H1 (cell line): ENCODE measurements at regions not wholly inside any gene's neighbourhood (a gene's known extent, or its start where the extent isn't known, plus 50 kb on each side); places are given as distances from the start of the nearest gene placed in this dataset.

ENCODE experiments used
- CTCF ChIA-PET: fragments of 300-600 bp; sonication (Branson Sonifier 250); formaldehyde crosslinking; loops from one replicate; lab custom pipeline; 2021; ENCODE audit not compliant: partially characterized antibody; lab: Charles Lee
- POLR2A ChIA-PET: fragments of 300-600 bp; sonication (Branson Sonifier 250); formaldehyde crosslinking; loops from one replicate; lab custom pipeline; 2021; ENCODE audit warnings: inconsistent platforms; ENCODE audit not compliant: partially characterized antibody; lab: Charles Lee
- DNase-seq, 2 experiments: peaks; one replicate each; pipeline versions ENCODE4 v3.0.0 to v3.0.0-alpha.2; 2010 to 2022; ENCODE audit warnings: low spot score in 2 of 2, low read depth in 1 of 2, mixed read lengths in 1 of 2
- FAIRE-seq: peaks from 2 replicates; lab custom pipeline; 2011; peaks lifted over from hg19 to GRCh38; lab: Jason Lieb, UNC
- H2AFZ ChIP-seq: 2 replicates; pipeline ENCODE4 v1.8.1; 2012; ENCODE audit warnings: low read length, inconsistent platforms
- H2AK5ac ChIP-seq: 2 replicates; pipeline ENCODE4 v1.6.1; 2013; ENCODE audit warnings: low read depth, low read length
- H2BK120ac ChIP-seq: replicated peaks from 2 replicates; pipeline ENCODE3; 2013; ENCODE audit warnings: low read depth, low read length, inconsistent platforms
- H2BK12ac ChIP-seq: 2 replicates; pipeline ENCODE4 v1.6.1; 2013; ENCODE audit warnings: low read depth, low read length
- H2BK15ac ChIP-seq: 2 replicates; pipeline ENCODE4 v1.6.1; 2013; ENCODE audit warnings: low read length
- H2BK20ac ChIP-seq: 2 replicates; pipeline ENCODE4 v1.6.1; 2013; ENCODE audit warnings: low read length
- H2BK5ac ChIP-seq: 2 replicates; pipeline ENCODE4 v1.6.1; 2013; ENCODE audit warnings: low read depth, low read length
- H3K14ac ChIP-seq: 2 replicates; pipeline ENCODE4 v1.6.1; 2013; ENCODE audit warnings: inconsistent platforms; ENCODE audit not compliant: insufficient read length
- H3K18ac ChIP-seq: 2 replicates; pipeline ENCODE4 v1.6.1; 2013; ENCODE audit warnings: low read length; ENCODE audit errors: extremely low read depth
- H3K23ac ChIP-seq: 2 replicates; pipeline ENCODE4 v1.6.1; 2013; ENCODE audit warnings: inconsistent platforms; ENCODE audit not compliant: insufficient read length
- H3K23me2 ChIP-seq: 2 replicates; pipeline ENCODE4 v1.6.1; 2013; ENCODE audit warnings: low read depth, low read length
- H3K27ac ChIP-seq: 2 replicates; pipeline ENCODE4 v1.6.1; 2011; ENCODE audit warnings: low read depth, low read length, inconsistent platforms
- H3K27me3 ChIP-seq, 4 experiments: replicated peaks in 1 of 4; 1 replicate in 1 of 4; 2 replicates in 3 of 4; pipeline versions ENCODE4 v1.6.1 to v1.8.1; 2011 to 2013; ENCODE audit warnings: low read length in 3 of 4, mild to moderate bottlenecking in 3 of 4, inconsistent platforms in 2 of 4, mixed read lengths in 2 of 4, moderate library complexity in 1 of 4; ENCODE audit not compliant: control insufficient read depth in 3 of 4, insufficient read depth in 3 of 4; ENCODE audit errors: extremely low read depth in 1 of 4
- H3K36me3 ChIP-seq, 4 experiments: 2 replicates each; pipeline versions ENCODE4 v1.6.1 to v1.8.1; 2011 to 2013; ENCODE audit warnings: mild to moderate bottlenecking in 4 of 4, low read length in 3 of 4, moderate library complexity in 2 of 4, control low read depth in 1 of 4, inconsistent platforms in 1 of 4; ENCODE audit not compliant: insufficient read depth in 4 of 4, control insufficient read depth in 2 of 4
- H3K4ac ChIP-seq: replicated peaks from 2 replicates; pipeline ENCODE3; 2013; ENCODE audit warnings: low read length, low read depth, mixed read lengths, inconsistent platforms; ENCODE audit not compliant: insufficient read length
- H3K4me1 ChIP-seq, 4 experiments: replicated peaks in 1 of 4; 1 replicate in 1 of 4; 2 replicates in 3 of 4; pipeline versions ENCODE4 v1.6.1 to v1.8.1; 2011 to 2013; ENCODE audit warnings: low read length in 3 of 4, inconsistent platforms in 2 of 4, mixed read lengths in 1 of 4; ENCODE audit not compliant: insufficient read depth in 4 of 4, control insufficient read depth in 3 of 4
- H3K4me2 ChIP-seq, 2 experiments: 2 replicates each; pipeline versions ENCODE4 v1.6.1 to v1.8.1; 2011 to 2013; ENCODE audit warnings: low read depth in 2 of 2, low read length in 2 of 2, control low read depth in 1 of 2, inconsistent platforms in 1 of 2, mild to moderate bottlenecking in 1 of 2; ENCODE audit not compliant: insufficient read depth in 1 of 2
- H3K4me3 ChIP-seq, 4 experiments: fragments of 200-600, 300-600 bp in 1 of 4; sonication (generic), shearing (Covaris generic), sonication (Bioruptor Twin) in 1 of 4; 2 replicates each; pipeline versions ENCODE4 v1.5.1 to v1.8.1; 2011 to 2016; ENCODE audit warnings: low read length in 4 of 4, low read depth in 3 of 4, control low read depth in 2 of 4, inconsistent platforms in 2 of 4, mild to moderate bottlenecking in 2 of 4, mixed read lengths in 1 of 4, moderate library complexity in 1 of 4; ENCODE audit not compliant: insufficient read depth in 2 of 4; ENCODE audit errors: extremely low read depth in 1 of 4
- H3K56ac ChIP-seq: replicated peaks from 2 replicates; pipeline ENCODE3; 2013; ENCODE audit warnings: low read depth, mild to moderate bottlenecking, mixed read lengths, low read length, inconsistent platforms; ENCODE audit not compliant: insufficient read length
- H3K79me1 ChIP-seq: 2 replicates; pipeline ENCODE4 v1.6.1; 2013; ENCODE audit warnings: low read depth, low read length, control low read depth
- H3K79me2 ChIP-seq, 2 experiments: 2 replicates each; pipeline versions ENCODE4 v1.6.1 to v1.8.1; 2012 to 2013; ENCODE audit warnings: low read length in 2 of 2, mild to moderate bottlenecking in 2 of 2, inconsistent platforms in 1 of 2; ENCODE audit not compliant: insufficient read depth in 2 of 2, control insufficient read depth in 1 of 2
- H3K9ac ChIP-seq, 4 experiments: replicated peaks in 1 of 4; 1 replicate in 1 of 4; 2 replicates in 3 of 4; pipeline versions ENCODE4 v1.6.1 to v1.8.1; 2011 to 2013; ENCODE audit warnings: low read depth in 3 of 4, low read length in 3 of 4, control low read depth in 2 of 4, mild to moderate bottlenecking in 2 of 4, moderate library complexity in 2 of 4, inconsistent platforms in 1 of 4; ENCODE audit errors: extremely low read depth in 1 of 4
- H3K9me3 ChIP-seq, 2 experiments: 2 replicates each; pipeline versions ENCODE4 v1.6.1 to v1.8.1; 2012 to 2013; ENCODE audit warnings: mild to moderate bottlenecking in 2 of 2, moderate library complexity in 2 of 2, control low read depth in 1 of 2, inconsistent platforms in 1 of 2, low read depth in 1 of 2, low read length in 1 of 2, mixed read lengths in 1 of 2; ENCODE audit not compliant: insufficient read depth in 2 of 2
- H4K20me1 ChIP-seq, 2 experiments: replicated peaks in 1 of 2; 2 replicates each; pipeline versions ENCODE3 to v1.8.1; 2011 to 2013; ENCODE audit warnings: inconsistent platforms in 2 of 2, low read length in 2 of 2, mild to moderate bottlenecking in 1 of 2; ENCODE audit not compliant: insufficient read depth in 2 of 2, control insufficient read depth in 1 of 2
- H4K5ac ChIP-seq: 2 replicates; pipeline ENCODE4 v1.6.1; 2013; ENCODE audit warnings: low read length, low read depth, mixed read lengths, inconsistent platforms; ENCODE audit not compliant: insufficient read length
- H4K8ac ChIP-seq: 2 replicates; pipeline ENCODE4 v1.8.0; 2013; ENCODE audit warnings: mild to moderate bottlenecking, moderate library complexity, low read length, inconsistent platforms; ENCODE audit not compliant: insufficient read depth; ENCODE audit errors: extremely low read depth
- H4K91ac ChIP-seq: replicated peaks from 2 replicates; pipeline ENCODE3; 2013; ENCODE audit warnings: low read length, mixed read lengths, inconsistent platforms; ENCODE audit not compliant: insufficient read length
- ASH2L ChIP-seq: fragments of 200-600, 300-600 bp; sonication (generic); IDR thresholded peaks from one replicate; pipeline ENCODE4 v1.7.1; 2017; ENCODE audit warnings: low read length
- BRCA1 ChIP-seq: IDR thresholded peaks from 2 replicates; pipeline ENCODE4 v1.6.1; 2012; ENCODE audit warnings: low read depth, low read length, improper control_type of control experiment
- CBX8 ChIP-seq: fragments of 300-800, 300-1000 bp; sonication (generic); IDR thresholded peaks from 2 replicates; pipeline ENCODE4 v1.7.1; 2016; ENCODE audit warnings: low read depth, low read length, borderline replicate concordance
- CTBP2 ChIP-seq: IDR thresholded peaks from 2 replicates; pipeline ENCODE4 v1.7.0; 2011; ENCODE audit warnings: borderline replicate concordance, mild to moderate bottlenecking, moderate library complexity, mixed read lengths, low read length; ENCODE audit not compliant: insufficient read depth, insufficient read length
- EGR1 ChIP-seq: IDR thresholded peaks from 2 replicates; pipeline ENCODE4 v1.6.1; 2011; ENCODE audit warnings: low read depth, low read length, borderline replicate concordance
- MAFK ChIP-seq: IDR thresholded peaks from 2 replicates; pipeline ENCODE4 v1.6.1; 2012; ENCODE audit warnings: low read depth, mild to moderate bottlenecking, improper control_type of control experiment, low read length
- POLR2A ChIP-seq, 2 experiments: IDR thresholded peaks; 1 replicate in 1 of 2; 2 replicates in 1 of 2; pipeline ENCODE4 v1.6.1; 2011; ENCODE audit warnings: low read depth in 2 of 2, low read length in 2 of 2, mild to moderate bottlenecking in 2 of 2; ENCODE audit errors: control extremely low read depth in 1 of 2
- RAD21 ChIP-seq, 2 experiments: IDR thresholded peaks in 1 of 2; conservative IDR thresholded peaks in 1 of 2; 2 replicates each; pipeline ENCODE4 v1.6.1; 2011; ENCODE audit warnings: low read depth in 2 of 2, low read length in 2 of 2, improper control_type of control experiment in 1 of 2, inconsistent platforms in 1 of 2, mild to moderate bottlenecking in 1 of 2, moderate library complexity in 1 of 2
- RFX5 ChIP-seq: IDR thresholded peaks from 2 replicates; pipeline ENCODE4 v1.6.1; 2011; ENCODE audit warnings: low read depth, low read length, improper control_type of control experiment, borderline replicate concordance
- SP4 ChIP-seq: IDR thresholded peaks from 2 replicates; pipeline ENCODE4 v1.6.1; 2012; ENCODE audit warnings: low read length, inconsistent platforms
- ZNF274 ChIP-seq: IDR thresholded peaks from 2 replicates; pipeline ENCODE4 v1.7.0; 2012; ENCODE audit warnings: low read length, borderline replicate concordance; ENCODE audit errors: extremely low read depth
- WGBS, 2 experiments: shearing (Covaris generic) in 1 of 2; methylation state at CpG; one replicate each; pipeline versions ENCODE4 v1.1.6 to v1.1.7; 2013 to 2015; ENCODE audit warnings: low lambda C conversion rate in 2 of 2, mixed read lengths in 2 of 2, inconsistent platforms in 1 of 2, low coverage in 1 of 2, missing lambda C conversion rate in 1 of 2; ENCODE audit not compliant: insufficient replicate concordance in 2 of 2, insufficient coverage in 1 of 2, insufficient read length in 1 of 2; ENCODE audit errors: extremely low coverage in 1 of 2, missing lambda C conversion rate in 1 of 2; 5-methylcytosine and 5-hydroxymethylcytosine counted together

DNA sequence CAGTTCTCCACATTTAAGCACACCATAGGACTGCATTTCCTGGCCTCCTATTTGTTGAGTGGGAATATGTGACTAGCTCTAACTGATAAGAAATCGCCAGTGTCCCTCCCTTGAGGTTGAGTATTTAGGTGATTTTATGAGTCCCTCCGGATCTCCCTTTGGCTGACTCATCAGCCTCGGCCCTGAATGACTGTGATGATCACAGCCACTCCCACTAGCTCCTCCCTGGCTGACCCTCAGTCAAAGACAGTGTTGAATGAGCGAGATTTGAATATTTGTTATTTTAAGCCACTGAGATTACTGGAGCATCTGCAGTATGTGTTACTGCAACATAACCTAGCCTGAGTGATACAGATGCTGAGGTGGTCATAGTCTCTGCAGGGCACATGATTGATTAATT, 515.3 kb downstream of the EPHB1 start:
- Histone ChIP-seq H2BK5ac (no peak overlapping the region), H3K4me2 (no peak overlapping the region), H4K5ac (no peak overlapping the region), H2BK120ac (no peak overlapping the region), H3K79me2 (no peaks in the 10 kb centered on the region), H4K20me1 (no peaks in the 10 kb centered on the region), H3K23me2 (no peaks in the 10 kb centered on the region), H2BK12ac (no peak overlapping the region), H3K14ac (no peak overlapping the region), H3K27ac (no peak overlapping the region), H3K4me1 (peaks cover 0 to 2% (median 0%) of the 10 kb centered on the region in 4 experiments; a peak in 1 of 7 replicates), H3K4ac (no peak overlapping the region), H2AK5ac (no peak overlapping the region), H4K8ac (no peak overlapping the region), H3K36me3 (no peaks in the 10 kb centered on the region), H2AFZ (no peak overlapping the region), H3K9me3 (no peaks in the 10 kb centered on the region), H3K27me3 (no peaks in the 10 kb centered on the region), H2BK15ac (no peak overlapping the region), H3K23ac (no peak overlapping the region), H2BK20ac (no peak overlapping the region), H3K9ac (no peak overlapping the region), H3K18ac (no peak overlapping the region), H3K4me3 (no peak overlapping the region), H3K79me1 (no peaks in the 10 kb centered on the region), H4K91ac (no peak overlapping the region), H3K56ac (no peak overlapping the region)
- TF ChIP-seq CBX8 (no peak), MAFK (no peak; the same call in 1 of the 2 replicates), RAD21 (IDR thresholded peaks at IDR 0.05 in 1 of 2, conservative IDR thresholded peaks at IDR 0.05 in 1 of 2; ENCODE audit: low read depth in 2 of 2, low read length in 2 of 2) (no peak), ZNF274 (no peak), BRCA1 (no peak), RFX5 (no peak), POLR2A (IDR thresholded peaks at IDR 0.05; ENCODE audit: control extremely low read depth in 1 of 2, low read depth in 2 of 2, low read length in 2 of 2) (no peak), EGR1 (no peak), CTBP2 (no peak), SP4 (no peak), ASH2L (no peak)
- no peak for FAIRE-seq
- WGBS, 2 experiments = 70% methylated on average over 4 of the region's 4 CpGs; no CpG with 5 or more reads in 1 of the 2 experiments
- no peak for DNase-seq
- CTCF ChIA-PET = interaction anchor here (0.6 to 1.1 kb wide), 3 partner anchors 11 to 18 kb away, joined by 3 to 5 read pairs (median 3); no protein-coding TSS in a partner anchor
- POLR2A ChIA-PET = no interaction called here
